ENCODE measurements at regions not wholly inside any gene's neighbourhood (a gene's known extent, or its start where the extent isn't known, plus 50 kb on each side); places are given as distances from the start of the nearest gene placed in this dataset.

DNA sequence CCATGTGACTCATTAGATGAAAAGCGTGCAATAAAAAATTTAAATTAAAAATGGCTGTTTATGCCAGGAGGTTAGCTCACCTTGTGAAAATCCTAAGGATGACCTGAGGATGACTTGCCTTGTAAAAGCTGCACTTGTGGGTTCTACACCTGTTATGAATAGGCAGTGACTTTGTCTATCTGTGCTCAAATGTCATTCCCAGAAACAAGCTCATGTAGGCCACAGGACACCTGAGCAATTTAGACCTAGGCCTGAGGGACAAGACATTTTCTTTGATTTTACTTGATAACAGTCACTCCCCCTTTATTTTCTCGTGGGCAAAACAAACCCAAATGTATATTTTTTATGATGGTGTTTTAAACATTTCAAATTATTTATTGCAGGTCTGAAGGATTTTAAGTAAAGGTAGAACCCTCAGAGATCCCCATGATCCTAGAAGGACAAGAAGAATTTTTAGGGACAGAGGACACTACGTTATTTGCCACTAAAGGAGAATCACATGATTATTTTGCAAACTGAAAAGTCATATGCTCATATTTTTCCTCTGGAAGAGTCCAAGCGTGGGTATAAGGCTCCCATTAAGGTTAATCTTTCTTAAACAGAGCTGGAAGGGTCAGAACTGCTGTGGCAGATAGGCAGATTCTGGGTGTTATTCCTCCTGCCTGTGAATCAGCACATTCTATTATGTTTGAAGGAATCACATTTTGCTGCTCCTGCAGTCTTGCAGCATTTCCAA lies 277.5 kb upstream of the MAN1A1 start:
- H3K27ac ChIP-seq: no peak overlapping the region
- H3K27me3 ChIP-seq: no peaks in the 10 kb centered on the region
- TF ChIP-seq, protein P1, sequence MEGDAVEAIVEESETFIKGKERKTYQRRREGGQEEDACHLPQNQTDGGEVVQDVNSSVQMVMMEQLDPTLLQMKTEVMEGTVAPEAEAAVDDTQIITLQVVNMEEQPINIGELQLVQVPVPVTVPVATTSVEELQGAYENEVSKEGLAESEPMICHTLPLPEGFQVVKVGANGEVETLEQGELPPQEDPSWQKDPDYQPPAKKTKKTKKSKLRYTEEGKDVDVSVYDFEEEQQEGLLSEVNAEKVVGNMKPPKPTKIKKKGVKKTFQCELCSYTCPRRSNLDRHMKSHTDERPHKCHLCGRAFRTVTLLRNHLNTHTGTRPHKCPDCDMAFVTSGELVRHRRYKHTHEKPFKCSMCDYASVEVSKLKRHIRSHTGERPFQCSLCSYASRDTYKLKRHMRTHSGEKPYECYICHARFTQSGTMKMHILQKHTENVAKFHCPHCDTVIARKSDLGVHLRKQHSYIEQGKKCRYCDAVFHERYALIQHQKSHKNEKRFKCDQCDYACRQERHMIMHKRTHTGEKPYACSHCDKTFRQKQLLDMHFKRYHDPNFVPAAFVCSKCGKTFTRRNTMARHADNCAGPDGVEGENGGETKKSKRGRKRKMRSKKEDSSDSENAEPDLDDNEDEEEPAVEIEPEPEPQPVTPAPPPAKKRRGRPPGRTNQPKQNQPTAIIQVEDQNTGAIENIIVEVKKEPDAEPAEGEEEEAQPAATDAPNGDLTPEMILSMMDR (IDR thresholded peaks at IDR 0.05): no peak
- H3K9me3 ChIP-seq: peaks cover 0 to 9% (median 0%) of the 10 kb centered on the region in 3 donors
- H3K4me3 ChIP-seq: no peak overlapping the region
- no peaks in the 10 kb centered on the region for H3K36me3 ChIP-seq
- intact Hi-C loops (cut with DNase I; ENCODE audit: low total_unique reads): no loop called here
- DNase-seq: no peak
- no peaks in the 10 kb centered on the region for H3K4me1 ChIP-seq

DNA sequence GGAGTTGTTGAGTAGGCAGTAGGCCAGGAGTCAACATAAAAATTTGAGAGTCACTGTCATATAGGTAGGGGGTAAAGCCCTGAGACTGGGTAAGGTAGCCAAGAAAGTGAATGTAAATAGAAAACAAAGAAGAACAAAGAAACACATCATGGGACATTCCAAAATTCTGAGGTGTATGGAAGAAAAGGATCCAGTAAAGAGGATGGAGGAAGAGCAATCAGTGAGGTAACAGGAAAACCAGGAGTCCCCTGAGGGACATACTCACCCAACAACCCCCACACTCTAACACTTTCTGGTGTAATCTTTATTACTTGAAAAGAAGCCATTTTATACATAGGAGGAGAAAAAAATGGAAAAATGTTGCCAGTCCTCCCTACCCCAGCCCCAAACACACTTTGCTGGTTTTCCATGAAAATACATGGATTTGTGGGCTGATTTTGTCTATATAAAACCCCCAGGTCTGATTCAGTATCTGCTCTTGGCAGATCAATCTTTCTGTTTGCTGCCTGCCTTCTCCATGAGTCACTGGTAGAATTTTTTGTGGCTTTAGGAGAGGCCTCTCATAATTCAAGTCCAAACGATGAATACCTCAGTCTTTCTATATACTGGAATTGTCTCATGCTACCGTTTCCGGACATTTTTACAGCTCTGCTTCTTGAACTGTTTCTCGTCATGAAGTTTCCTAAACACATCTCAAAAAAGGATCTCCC lies 271.4 kb upstream of the MAN1A1 start:
- no peaks in the 10 kb centered on the region for H3K4me1 ChIP-seq
- H3K4me3 ChIP-seq: no peak overlapping the region
- H3K36me3 ChIP-seq: no peaks in the 10 kb centered on the region
- intact Hi-C loops (cut with DNase I; ENCODE audit: low total_unique reads): no loop called here
- DNase-seq: no peak
- no peaks in the 10 kb centered on the region for H3K27me3 ChIP-seq
- no peaks in the 10 kb centered on the region for H3K9me3 ChIP-seq
- TF ChIP-seq, protein P1 (IDR thresholded peaks at IDR 0.05): no peak
- no peak overlapping the region for H3K27ac ChIP-seq

DNA sequence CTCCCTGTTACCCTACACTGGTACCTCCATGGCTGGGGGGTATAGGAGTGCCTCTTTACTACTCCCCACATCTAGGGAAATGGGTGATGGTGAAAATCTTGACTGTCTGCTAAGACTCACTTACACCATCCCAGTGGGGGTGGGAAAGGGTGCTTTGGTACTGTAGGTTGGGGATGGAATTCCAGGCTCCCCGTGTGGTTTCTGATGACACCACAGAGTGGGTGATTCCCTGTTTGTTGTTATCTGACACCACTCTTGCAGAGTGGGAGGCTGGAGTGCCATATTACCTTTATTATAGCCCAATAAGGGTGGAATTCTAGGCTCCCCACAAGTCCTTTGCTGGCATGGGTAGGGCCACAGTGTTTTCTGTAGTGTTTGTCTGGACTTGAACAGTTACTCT lies 264.6 kb upstream of the MAN1A1 start:
- no peaks in the 10 kb centered on the region for H3K4me1 ChIP-seq
- no peak overlapping the region for H3K4me3 ChIP-seq
- DNase-seq: no peak
- no peaks in the 10 kb centered on the region for H3K9me3 ChIP-seq
- intact Hi-C loops (cut with DNase I; ENCODE audit: low total_unique reads): no loop called here
- H3K27ac ChIP-seq: no peak overlapping the region
- H3K36me3 ChIP-seq: no peaks in the 10 kb centered on the region
- TF ChIP-seq, protein P1 (IDR thresholded peaks at IDR 0.05): no peak
- no peaks in the 10 kb centered on the region for H3K27me3 ChIP-seq

DNA sequence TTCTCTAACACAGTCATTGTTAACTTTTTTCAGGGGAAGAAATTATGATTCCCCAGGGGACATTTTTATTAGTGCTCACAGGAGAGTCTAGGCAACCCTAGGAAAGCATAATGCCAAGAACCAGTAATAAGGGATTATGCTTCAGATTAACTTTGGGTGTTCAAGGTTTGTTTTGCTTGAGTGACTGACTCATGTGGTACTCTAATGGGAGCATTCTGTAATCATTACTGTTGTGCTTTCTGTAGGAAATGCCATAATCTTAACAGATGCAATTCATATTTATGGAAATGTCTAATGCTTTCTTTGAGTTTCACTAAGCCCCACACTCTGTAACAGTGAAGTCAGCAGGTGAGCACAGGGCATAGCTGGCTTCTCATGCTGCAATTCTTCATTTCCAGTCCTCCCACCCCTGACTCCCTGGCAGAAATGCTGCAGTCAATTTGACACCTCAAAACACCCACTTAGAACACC lies 263.4 kb upstream of the MAN1A1 start:
- TF ChIP-seq, protein P1 (IDR thresholded peaks at IDR 0.05): no peak
- no peaks in the 10 kb centered on the region for H3K9me3 ChIP-seq
- no peak overlapping the region for H3K27ac ChIP-seq
- H3K4me3 ChIP-seq: no peak overlapping the region
- no peaks in the 10 kb centered on the region for H3K27me3 ChIP-seq
- H3K4me1 ChIP-seq: no peaks in the 10 kb centered on the region
- DNase-seq: no peak
- intact Hi-C loops (cut with DNase I; ENCODE audit: low total_unique reads): no loop called here
- no peaks in the 10 kb centered on the region for H3K36me3 ChIP-seq

DNA sequence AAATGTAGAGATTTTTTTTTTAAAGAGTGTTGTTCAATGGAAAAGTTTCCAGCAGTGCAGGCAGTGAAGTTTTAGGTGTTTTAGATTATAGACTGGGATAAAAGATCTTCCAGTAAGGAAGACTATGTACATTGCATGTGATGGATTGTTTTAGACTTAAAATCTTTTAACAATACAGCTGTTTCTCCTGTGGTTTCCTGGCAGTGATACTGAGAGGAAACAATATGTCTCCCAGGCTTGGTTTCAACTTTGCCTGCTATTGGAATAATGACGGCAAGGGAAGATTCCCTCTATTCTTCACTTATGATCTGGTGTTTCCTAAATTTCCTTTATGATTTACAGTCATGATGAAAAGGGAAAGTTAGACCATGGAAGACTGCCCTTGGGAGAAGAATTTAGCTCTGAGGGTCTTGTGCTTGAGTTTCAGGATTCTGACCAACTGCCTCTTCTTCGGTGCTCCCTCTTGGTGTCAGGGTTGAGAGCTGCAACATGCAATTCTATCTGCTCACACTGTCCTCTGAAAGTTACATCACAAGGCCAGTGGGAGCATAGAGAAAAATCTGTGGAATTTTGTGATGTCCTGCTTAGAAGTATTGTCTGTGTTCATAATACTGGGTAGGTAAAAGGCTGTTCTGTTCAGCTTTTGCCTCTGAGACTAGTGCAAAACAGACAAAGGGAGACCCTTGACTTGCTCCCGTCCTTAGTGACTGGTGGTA lies 262.8 kb upstream of the MAN1A1 start:
- H3K4me1 ChIP-seq: no peaks in the 10 kb centered on the region
- H3K27me3 ChIP-seq: no peaks in the 10 kb centered on the region
- H3K27ac ChIP-seq: no peak overlapping the region
- H3K9me3 ChIP-seq: no peaks in the 10 kb centered on the region
- no peaks in the 10 kb centered on the region for H3K36me3 ChIP-seq
- no peak overlapping the region for H3K4me3 ChIP-seq
- intact Hi-C loops (cut with DNase I; ENCODE audit: low total_unique reads): no loop called here
- no peak for DNase-seq
- TF ChIP-seq, protein P1 (IDR thresholded peaks at IDR 0.05): no peak

All from tibial artery (tissue), 4 donors.